PC-9 (cell line): ENCODE measurements at regions not wholly inside any gene's neighbourhood (a gene's known extent, or its start where the extent isn't known, plus 50 kb on each side); places are given as distances from the start of the nearest gene placed in this dataset.

Source experiments
- BruUV-seq: library from RNA; stranded (reverse); fragments of 400-500 nt; replicated peaks from 2 replicates; lab custom pipeline; 2021; lab: Mats Ljungman, UMichigan
- CTCF ChIA-PET: fragments of 300-600 bp; sonication (Branson Sonifier 250); formaldehyde crosslinking; loops from one replicate; lab custom pipeline; 2022; ENCODE audit warnings: antibody characterized with exemption; lab: Charles Lee
- POLR2A ChIA-PET: fragments of 300-600 bp; sonication (Branson Sonifier 250); formaldehyde crosslinking; loops from one replicate; lab custom pipeline; 2022; ENCODE audit warnings: antibody characterized with exemption; ENCODE audit not compliant: unreplicated experiment; lab: Charles Lee
- DNase-seq, 2 experiments: peaks; one replicate each; pipeline versions ENCODE4 v3.0.0 to v3.0.0-alpha.2; 2015 to 2022; ENCODE audit warnings: mixed read lengths in 1 of 2
- H2AFZ ChIP-seq: fragments of 200-600 bp; sonication (generic); 2 replicates; pipeline ENCODE4 v1.8.1; 2017; ENCODE audit warnings: antibody characterized with exemption
- H3F3A ChIP-seq: fragments of 200-600 bp; sonication (generic); 2 replicates; pipeline ENCODE4 v1.8.1; 2017; ENCODE audit warnings: antibody characterized with exemption, mild to moderate bottlenecking, low read depth; ENCODE audit not compliant: insufficient read depth
- H3K27ac ChIP-seq: fragments of 200-600 bp; sonication (generic); 2 replicates; pipeline ENCODE4 v1.6.1; 2016; ENCODE audit warnings: mixed run types
- H3K27me3 ChIP-seq: fragments of 200-600 bp; sonication (generic); 2 replicates; pipeline ENCODE4 v1.6.1; 2016; ENCODE audit warnings: low read depth, mixed run types; ENCODE audit not compliant: insufficient read depth
- H3K36me3 ChIP-seq: fragments of 200-600 bp; sonication (generic); 2 replicates; pipeline ENCODE4 v1.6.1; 2016; ENCODE audit warnings: low read depth, mixed run types
- H3K4me1 ChIP-seq: fragments of 200-600 bp; sonication (generic); replicated peaks from 2 replicates; pipeline ENCODE4 v1.6.1; 2016; ENCODE audit warnings: mixed run types; ENCODE audit not compliant: insufficient read depth
- H3K4me2 ChIP-seq: fragments of 200-600 bp; sonication (generic); 2 replicates; pipeline ENCODE4 v1.6.1; 2017; ENCODE audit warnings: mixed run types
- H3K4me3 ChIP-seq: fragments of 200-600 bp; sonication (generic); 2 replicates; pipeline ENCODE4 v1.6.1; 2016; ENCODE audit warnings: mixed run types
- H3K79me2 ChIP-seq: fragments of 200-600 bp; sonication (generic); 2 replicates; pipeline ENCODE4 v1.6.1; 2017; ENCODE audit warnings: low read depth, mixed run types
- H3K9me2 ChIP-seq: fragments of 200-600 bp; sonication (generic); 2 replicates; pipeline ENCODE4 v1.8.1; 2017; ENCODE audit warnings: mild to moderate bottlenecking; ENCODE audit not compliant: insufficient read depth
- H3K9me3 ChIP-seq: fragments of 200-600 bp; sonication (generic); 2 replicates; pipeline ENCODE4 v1.8.1; 2016; ENCODE audit warnings: low read depth; ENCODE audit not compliant: insufficient read depth
- H4K20me1 ChIP-seq: fragments of 200-600 bp; sonication (generic); 2 replicates; pipeline ENCODE4 v1.8.1; 2017; ENCODE audit not compliant: insufficient read depth
- EZH2 ChIP-seq: fragments of 200-600 bp; sonication (generic); IDR thresholded peaks from 2 replicates; pipeline ENCODE4 v1.8.0; 2017; ENCODE audit warnings: antibody characterized with exemption, low read depth
- intact Hi-C: fragments of 100-400 bp; cut with micrococcal nuclease; formaldehyde crosslinking; loops from one replicate; pipeline ENCODE4 v1.10.0; 2022; ENCODE audit not compliant: unreplicated experiment
- TF ChIP-seq, protein P1 (sequence below): fragments of 200-600 bp; sonication (generic); conservative IDR thresholded peaks from 2 replicates; pipeline ENCODE4 v1.6.1; 2017; ENCODE audit warnings: mixed run types, antibody characterized with exemption, mild to moderate bottlenecking, moderate library complexity

DNA sequence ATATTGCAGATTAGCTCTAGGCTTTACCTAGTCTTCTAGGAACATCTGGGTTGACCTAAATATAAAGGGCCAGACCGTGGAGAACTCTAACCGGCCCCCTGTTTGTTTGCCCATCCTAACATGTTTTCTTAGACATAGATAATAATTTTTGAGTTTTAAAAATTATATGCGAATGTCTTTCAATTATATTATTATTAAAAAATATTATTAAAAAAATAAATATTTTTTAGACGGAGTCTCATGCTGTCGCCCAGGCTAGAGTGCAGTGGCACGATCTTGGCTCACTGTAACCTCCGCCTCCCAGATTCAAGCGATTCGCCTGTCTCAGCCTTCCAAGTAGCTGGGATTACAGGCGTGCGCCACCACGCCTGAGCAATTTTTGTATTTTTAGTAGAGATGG, 318.5 kb downstream of the INHBA start:
- Histone ChIP-seq H3K36me3 (no peaks in the 10 kb centered on the region), H3K9me2 (no peaks in the 10 kb centered on the region), H4K20me1 (no peaks in the 10 kb centered on the region), H3K27me3 (no peaks in the 10 kb centered on the region), H3K9me3 (no peaks in the 10 kb centered on the region), H3K79me2 (no peaks in the 10 kb centered on the region), H3K27ac (no peak overlapping the region), H3K4me3 (no peak overlapping the region), H3F3A (no peaks in the 10 kb centered on the region), H2AFZ (no peak overlapping the region), H3K4me1 (no peaks in the 10 kb centered on the region), H3K4me2 (no peak overlapping the region)
- BruUV-seq: no TSS peak
- TF ChIP-seq, protein P1, sequence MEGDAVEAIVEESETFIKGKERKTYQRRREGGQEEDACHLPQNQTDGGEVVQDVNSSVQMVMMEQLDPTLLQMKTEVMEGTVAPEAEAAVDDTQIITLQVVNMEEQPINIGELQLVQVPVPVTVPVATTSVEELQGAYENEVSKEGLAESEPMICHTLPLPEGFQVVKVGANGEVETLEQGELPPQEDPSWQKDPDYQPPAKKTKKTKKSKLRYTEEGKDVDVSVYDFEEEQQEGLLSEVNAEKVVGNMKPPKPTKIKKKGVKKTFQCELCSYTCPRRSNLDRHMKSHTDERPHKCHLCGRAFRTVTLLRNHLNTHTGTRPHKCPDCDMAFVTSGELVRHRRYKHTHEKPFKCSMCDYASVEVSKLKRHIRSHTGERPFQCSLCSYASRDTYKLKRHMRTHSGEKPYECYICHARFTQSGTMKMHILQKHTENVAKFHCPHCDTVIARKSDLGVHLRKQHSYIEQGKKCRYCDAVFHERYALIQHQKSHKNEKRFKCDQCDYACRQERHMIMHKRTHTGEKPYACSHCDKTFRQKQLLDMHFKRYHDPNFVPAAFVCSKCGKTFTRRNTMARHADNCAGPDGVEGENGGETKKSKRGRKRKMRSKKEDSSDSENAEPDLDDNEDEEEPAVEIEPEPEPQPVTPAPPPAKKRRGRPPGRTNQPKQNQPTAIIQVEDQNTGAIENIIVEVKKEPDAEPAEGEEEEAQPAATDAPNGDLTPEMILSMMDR: no peak
- TF ChIP-seq EZH2: no peak
- POLR2A ChIA-PET: no interaction called here
- intact Hi-C loops: no loop called here
- CTCF ChIA-PET: no interaction called here
- no peak for DNase-seq

DNA sequence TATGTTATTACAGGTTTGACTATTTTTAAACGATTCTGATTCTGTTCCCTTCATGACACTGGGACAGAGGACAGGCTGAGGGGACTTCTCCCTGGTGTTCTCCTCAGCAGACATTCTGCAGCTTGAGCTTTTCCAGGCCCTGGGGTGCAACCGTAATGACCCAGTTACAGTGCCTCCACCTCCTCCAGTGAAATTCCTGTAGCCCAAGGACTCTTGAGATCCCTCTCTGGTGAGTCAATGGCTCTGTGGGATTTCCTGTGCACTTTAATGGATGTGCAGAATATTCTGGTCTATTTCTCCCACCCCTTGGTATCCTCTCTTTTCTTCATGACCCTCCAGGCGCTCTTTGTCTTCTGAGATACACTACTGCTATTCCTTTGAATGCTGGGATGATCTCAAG, 319.3 kb downstream of the INHBA start:
- H3K9me3 ChIP-seq: no peaks in the 10 kb centered on the region; the same call in 1 of the 2 replicates
- CTCF ChIA-PET: no interaction called here
- no peaks in the 10 kb centered on the region for H3K79me2 ChIP-seq
- H3K27me3 ChIP-seq: no peaks in the 10 kb centered on the region
- H4K20me1 ChIP-seq: no peaks in the 10 kb centered on the region
- no peak overlapping the region for H3K27ac ChIP-seq
- H2AFZ ChIP-seq: no peak overlapping the region
- POLR2A ChIA-PET: no interaction called here
- no peaks in the 10 kb centered on the region for H3F3A ChIP-seq
- H3K4me1 ChIP-seq: no peaks in the 10 kb centered on the region
- TF ChIP-seq EZH2: no peak
- TF ChIP-seq, protein P1: no peak
- no peak overlapping the region for H3K4me3 ChIP-seq
- no peak for DNase-seq
- H3K36me3 ChIP-seq: no peaks in the 10 kb centered on the region
- H3K4me2 ChIP-seq: no peak overlapping the region
- H3K9me2 ChIP-seq: no peaks in the 10 kb centered on the region
- intact Hi-C loops: no loop called here
- no TSS peak for BruUV-seq

DNA sequence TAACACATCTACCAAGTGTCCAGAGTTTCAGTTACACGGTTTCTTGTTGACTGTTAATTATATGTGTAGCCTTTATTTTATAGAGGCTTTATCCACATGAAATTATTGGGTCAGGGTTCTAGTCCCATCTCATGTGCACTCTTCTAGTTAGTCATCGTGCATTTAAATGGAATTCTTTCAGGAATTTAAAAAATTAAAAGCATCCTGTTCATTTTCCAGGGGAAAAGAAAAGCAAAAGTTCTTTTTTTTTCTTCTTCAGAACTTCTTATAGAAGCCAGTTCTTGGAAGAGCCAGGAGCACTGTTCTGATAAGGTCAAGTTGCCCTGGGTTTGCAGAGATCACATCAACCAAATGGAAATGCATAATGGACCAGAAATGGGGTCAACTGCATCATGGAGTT, 324.7 kb downstream of the INHBA start:
- TF ChIP-seq, protein P1: no peak
- no peak for TF ChIP-seq EZH2
- BruUV-seq: no TSS peak
- Histone ChIP-seq H4K20me1 (no peaks in the 10 kb centered on the region), H3K4me2 (no peak overlapping the region), H3K4me3 (no peak overlapping the region), H3K27ac (no peak overlapping the region), H3K9me3 (no peaks in the 10 kb centered on the region; the same call in 1 of the 2 replicates), H2AFZ (no peak overlapping the region), H3F3A (no peaks in the 10 kb centered on the region), H3K27me3 (no peaks in the 10 kb centered on the region), H3K4me1 (no peaks in the 10 kb centered on the region), H3K36me3 (no peaks in the 10 kb centered on the region), H3K79me2 (no peaks in the 10 kb centered on the region), H3K9me2 (no peaks in the 10 kb centered on the region)
- ChIA-PET CTCF (no interaction called here), POLR2A (interaction anchor here (0.6 kb wide), 1 partner anchor 40 kb away, joined by 3 read pairs; no protein-coding TSS in a partner anchor)
- no peak for DNase-seq
- intact Hi-C loops: no loop called here
